ENCODE measurements at regions not wholly inside any gene's neighbourhood (a gene's known extent, or its start where the extent isn't known, plus 50 kb on each side); places are given as distances from the start of the nearest gene placed in this dataset.

- no peak overlapping the region for H3K4me3 ChIP-seq
- H3K4me1 ChIP-seq (replicated peaks) = no peaks in the 10 kb centered on the region
- no peak overlapping the region for H3K27ac ChIP-seq
- H3K36me3 ChIP-seq = no peaks in the 10 kb centered on the region
- no peaks in the 10 kb centered on the region for H3K27me3 ChIP-seq (replicated peaks; ENCODE audit: insufficient read depth)
- DNase-seq (ENCODE audit: low spot score) = no peak
- intact Hi-C loops (cut with DNase I) = no loop called here
- no peaks in the 10 kb centered on the region for H3K9me3 ChIP-seq
- WGBS = 83% methylated on average over 2 of the region's 2 CpGs
- TF ChIP-seq POLR2AphosphoS5 (IDR thresholded peaks at IDR 0.05) (no peak), CTCF (IDR thresholded peaks at IDR 0.05) (no peak), POLR2A (IDR thresholded peaks at IDR 0.05) (no peak)
These were observed 70.0 kb downstream of the SCG2 start for GRCh38 chr2:223532161-223532560.

- 86% methylated on average over 1 of the region's 1 CpG for WGBS
- no peak overlapping the region for H3K27ac ChIP-seq
- H3K4me1 ChIP-seq (replicated peaks) = no peaks in the 10 kb centered on the region
- no peaks in the 10 kb centered on the region for H3K36me3 ChIP-seq
- H3K27me3 ChIP-seq (replicated peaks; ENCODE audit: insufficient read depth) = no peaks in the 10 kb centered on the region
- intact Hi-C loops (cut with DNase I) = no loop called here
- TF ChIP-seq POLR2AphosphoS5 (IDR thresholded peaks at IDR 0.05) (no peak), POLR2A (IDR thresholded peaks at IDR 0.05) (no peak), CTCF (IDR thresholded peaks at IDR 0.05) (no peak)
- no peak overlapping the region for H3K4me3 ChIP-seq
- no peak for DNase-seq (ENCODE audit: low spot score)
- no peaks in the 10 kb centered on the region for H3K9me3 ChIP-seq
These were observed 69.4 kb downstream of the SCG2 start for GRCh38 chr2:223532712-223533111.

- intact Hi-C loops (cut with DNase I) = no loop called here
- TF ChIP-seq POLR2A (IDR thresholded peaks at IDR 0.05) = no peak
- TF ChIP-seq POLR2AphosphoS5 (IDR thresholded peaks at IDR 0.05) = no peak
- no peaks in the 10 kb centered on the region for H3K9me3 ChIP-seq
- 81% methylated on average over 2 of the region's 2 CpGs for WGBS
- DNase-seq (ENCODE audit: low spot score) = no peak
- H3K27ac ChIP-seq = no peak overlapping the region
- no peaks in the 10 kb centered on the region for H3K27me3 ChIP-seq (replicated peaks; ENCODE audit: insufficient read depth)
- H3K4me1 ChIP-seq (replicated peaks) = no peaks in the 10 kb centered on the region
- no peak overlapping the region for H3K4me3 ChIP-seq
- no peaks in the 10 kb centered on the region for H3K36me3 ChIP-seq
These were observed 65.6 kb downstream of the SCG2 start for GRCh38 chr2:223536546-223536945.

GRCh38 chr2:223537115-223537514 is 65.0 kb downstream of the SCG2 start:
- DNase-seq (ENCODE audit: low spot score) = no peak
- WGBS = 10% methylated on average over 1 of the region's 1 CpG

GRCh38 chr2:223537651-223538601 is 64.2 kb downstream of the SCG2 start:
- WGBS = 49% methylated on average over 5 of the region's 5 CpGs
- DNase-seq (ENCODE audit: low spot score) = no peak
- Histone ChIP-seq H3K27me3 (replicated peaks; ENCODE audit: insufficient read depth) (no peaks in the 10 kb centered on the region), H3K4me3 (no peak overlapping the region), H3K9me3 (no peaks in the 10 kb centered on the region), H3K4me1 (replicated peaks) (no peaks in the 10 kb centered on the region), H3K27ac (no peak overlapping the region), H3K36me3 (no peaks in the 10 kb centered on the region)
- TF ChIP-seq POLR2AphosphoS5 (IDR thresholded peaks at IDR 0.05) = no peak
- no peak for TF ChIP-seq POLR2A (IDR thresholded peaks at IDR 0.05)
- TF ChIP-seq CTCF (IDR thresholded peaks at IDR 0.05) = no peak
- intact Hi-C loops (cut with DNase I) = no loop called here

More at GRCh38 chr2:223537115-223537514, 65.0 kb downstream of the SCG2 start:
- H3K27me3 ChIP-seq (replicated peaks; ENCODE audit: insufficient read depth) = no peaks in the 10 kb centered on the region
- H3K27ac ChIP-seq = no peak overlapping the region
- intact Hi-C loops (cut with DNase I) = no loop called here
- no peaks in the 10 kb centered on the region for H3K36me3 ChIP-seq
- no peaks in the 10 kb centered on the region for H3K4me1 ChIP-seq (replicated peaks)
- H3K9me3 ChIP-seq = no peaks in the 10 kb centered on the region
- no peak overlapping the region for H3K4me3 ChIP-seq
- no peak for TF ChIP-seq POLR2AphosphoS5 (IDR thresholded peaks at IDR 0.05)
- no peak for TF ChIP-seq POLR2A (IDR thresholded peaks at IDR 0.05)
- TF ChIP-seq CTCF (IDR thresholded peaks at IDR 0.05) = no peak
